ENCODE measurements at regions not wholly inside any gene's neighbourhood (a gene's known extent, or its start where the extent isn't known, plus 50 kb on each side); places are given as distances from the start of the nearest gene placed in this dataset.
"Not testable (repeated sequence)": the region's sequence is repeated elsewhere in the genome, so short reads cannot be mapped to it uniquely, and the experiment has no call there.

- TF ChIP-seq CTCF (IDR thresholded peaks at IDR 0.05; ENCODE audit: low read depth, low read length) = no peak
- H3K36me3 ChIP-seq = no peaks in the 10 kb centered on the region
- peaks cover 83% of the 10 kb centered on the region for H3K27me3 ChIP-seq (ENCODE audit: insufficient read depth, low read depth, severe bottlenecking)
- DNase-seq = no peak
- no peaks in the 10 kb centered on the region for H3K9me3 ChIP-seq (ENCODE audit: severe bottlenecking)
- H3K27ac ChIP-seq = no peak overlapping the region
- no peak overlapping the region for H3K4me3 ChIP-seq (ENCODE audit: low read depth, low read length)
Observed at GRCh38 chr2:67773851-67774250, 289.0 kb downstream of the C1D start.

GRCh38 chr2:67776276-67776675, 286.5 kb downstream of the C1D start:
- Histone ChIP-seq H3K4me3 (ENCODE audit: low read depth, low read length) (no peak overlapping the region), H3K27ac (no peak overlapping the region), H3K9me3 (ENCODE audit: severe bottlenecking) (no peaks in the 10 kb centered on the region)

GRCh38 chr2:67777010-67777409, 285.8 kb downstream of the C1D start:
- H3K27me3 ChIP-seq (ENCODE audit: insufficient read depth, low read depth, severe bottlenecking) = peaks cover 87% of the 10 kb centered on the region
- no peaks in the 10 kb centered on the region for H3K9me3 ChIP-seq (ENCODE audit: severe bottlenecking)
- H3K27ac ChIP-seq = no peak overlapping the region
- TF ChIP-seq CTCF (IDR thresholded peaks at IDR 0.05; ENCODE audit: low read depth, low read length) = no peak
- no peaks in the 10 kb centered on the region for H3K36me3 ChIP-seq
- no peak overlapping the region for H3K4me3 ChIP-seq (ENCODE audit: low read depth, low read length)
- no peak for DNase-seq

More at GRCh38 chr2:67776276-67776675, 286.5 kb downstream of the C1D start:
- no peak for TF ChIP-seq CTCF (IDR thresholded peaks at IDR 0.05; ENCODE audit: low read depth, low read length)
- no peak for DNase-seq
- H3K36me3 ChIP-seq = no peaks in the 10 kb centered on the region
- peaks cover 88% of the 10 kb centered on the region for H3K27me3 ChIP-seq (ENCODE audit: insufficient read depth, low read depth, severe bottlenecking)

GRCh38 chr2:67777836-67778429, 284.9 kb downstream of the C1D start:
- H3K4me3 ChIP-seq (ENCODE audit: low read depth, low read length) = no peak overlapping the region
- H3K27me3 ChIP-seq (ENCODE audit: insufficient read depth, low read depth, severe bottlenecking) = peaks cover 89% of the 10 kb centered on the region
- no peak overlapping the region for H3K27ac ChIP-seq
- no peak for TF ChIP-seq CTCF (IDR thresholded peaks at IDR 0.05; ENCODE audit: low read depth, low read length)
- no peak for DNase-seq
- no peaks in the 10 kb centered on the region for H3K9me3 ChIP-seq (ENCODE audit: severe bottlenecking)
- H3K36me3 ChIP-seq = no peaks in the 10 kb centered on the region

- not testable (repeated sequence) for H3K9me3 ChIP-seq (ENCODE audit: severe bottlenecking); DNase-seq; H3K36me3 ChIP-seq; H3K4me3 ChIP-seq (ENCODE audit: low read depth, low read length); H3K27ac ChIP-seq
- H3K27me3 ChIP-seq (ENCODE audit: insufficient read depth, low read depth, severe bottlenecking) = peaks cover 90% of the 10 kb centered on the region
Observed at GRCh38 chr2:67780841-67781240, 282.0 kb downstream of the C1D start.

- Histone ChIP-seq H3K4me3 (ENCODE audit: low read depth, low read length) (no peak overlapping the region), H3K36me3 (no peaks in the 10 kb centered on the region), H3K27ac (no peak overlapping the region), H3K9me3 (ENCODE audit: severe bottlenecking) (no peaks in the 10 kb centered on the region), H3K27me3 (ENCODE audit: insufficient read depth, low read depth, severe bottlenecking) (peaks cover 92% of the 10 kb centered on the region)
- no peak for DNase-seq
- TF ChIP-seq CTCF (IDR thresholded peaks at IDR 0.05; ENCODE audit: low read depth, low read length) = no peak
Observed at GRCh38 chr2:67782443-67782842, 280.4 kb downstream of the C1D start.
